Peyer's patch (tissue), 4 donors: ENCODE measurements at regions not wholly inside any gene's neighbourhood (a gene's known extent, or its start where the extent isn't known, plus 50 kb on each side); places are given as distances from the start of the nearest gene placed in this dataset.

ENCODE experiments used
- POLR2A ChIP-seq, 2 donors: fragments of 450-650 bp; IDR thresholded peaks; one replicate each; pipeline ENCODE4 v1.5.1; 2017; ENCODE audit warnings: antibody characterized with exemption in 2 of 2, mild to moderate bottlenecking in 2 of 2, moderate library complexity in 2 of 2
- TF ChIP-seq, protein P1 (sequence below), 6 experiments: fragments of 450-650 bp in 4 of 6; fragments of 200-600 bp in 2 of 6; sonication (generic) in 1 of 6; IDR thresholded peaks; one replicate each; pipeline ENCODE4 v1.5.1; 2017 to 2019; ENCODE audit warnings: antibody characterized with exemption in 6 of 6, mild to moderate bottlenecking in 3 of 6, moderate library complexity in 1 of 6

DNA sequence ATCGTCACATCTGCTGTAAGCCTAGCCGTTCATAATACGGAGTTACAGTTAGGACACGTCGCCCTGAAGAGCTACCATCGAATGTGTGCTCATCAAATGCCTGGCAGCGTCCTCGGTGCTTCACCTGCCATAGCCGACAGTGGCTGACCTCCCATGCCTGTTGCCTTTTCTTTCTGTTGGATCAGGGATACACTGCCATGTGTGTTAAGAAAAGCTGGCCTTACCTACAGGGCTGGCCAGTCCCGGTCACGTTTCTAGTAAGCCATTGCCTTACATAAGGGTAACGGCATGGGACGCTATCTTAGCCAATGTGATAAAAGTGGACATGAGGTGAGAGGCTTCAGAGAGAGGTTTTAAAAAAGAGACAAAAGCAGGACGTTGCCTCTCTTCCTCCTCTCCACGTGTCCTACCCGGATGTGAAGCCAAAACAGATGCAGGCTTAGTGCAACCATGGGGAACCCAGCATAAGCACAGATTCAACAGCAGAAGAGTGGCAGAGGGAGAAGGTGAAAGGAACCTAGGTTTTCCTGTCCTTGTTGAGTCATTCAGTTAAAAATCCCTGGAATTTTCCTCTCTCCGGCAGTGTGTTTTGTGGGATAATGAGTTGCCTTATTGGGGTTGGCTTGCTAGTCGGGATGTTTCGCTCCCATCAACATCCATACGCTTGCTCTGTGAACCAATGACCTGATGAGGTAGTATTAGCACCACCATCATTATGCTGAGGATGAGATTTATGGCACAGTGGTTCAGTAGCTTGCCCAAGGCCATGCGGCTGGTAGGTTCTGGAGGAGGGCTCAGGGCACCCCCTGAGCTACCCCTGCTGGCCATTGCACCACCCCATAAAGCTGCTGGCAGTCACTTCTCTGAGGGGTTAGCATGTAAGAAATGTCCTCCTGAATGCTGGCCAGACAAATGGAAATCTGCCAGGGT lies 67.4 kb upstream of the B3GAT1 start:
- TF ChIP-seq, protein P1, sequence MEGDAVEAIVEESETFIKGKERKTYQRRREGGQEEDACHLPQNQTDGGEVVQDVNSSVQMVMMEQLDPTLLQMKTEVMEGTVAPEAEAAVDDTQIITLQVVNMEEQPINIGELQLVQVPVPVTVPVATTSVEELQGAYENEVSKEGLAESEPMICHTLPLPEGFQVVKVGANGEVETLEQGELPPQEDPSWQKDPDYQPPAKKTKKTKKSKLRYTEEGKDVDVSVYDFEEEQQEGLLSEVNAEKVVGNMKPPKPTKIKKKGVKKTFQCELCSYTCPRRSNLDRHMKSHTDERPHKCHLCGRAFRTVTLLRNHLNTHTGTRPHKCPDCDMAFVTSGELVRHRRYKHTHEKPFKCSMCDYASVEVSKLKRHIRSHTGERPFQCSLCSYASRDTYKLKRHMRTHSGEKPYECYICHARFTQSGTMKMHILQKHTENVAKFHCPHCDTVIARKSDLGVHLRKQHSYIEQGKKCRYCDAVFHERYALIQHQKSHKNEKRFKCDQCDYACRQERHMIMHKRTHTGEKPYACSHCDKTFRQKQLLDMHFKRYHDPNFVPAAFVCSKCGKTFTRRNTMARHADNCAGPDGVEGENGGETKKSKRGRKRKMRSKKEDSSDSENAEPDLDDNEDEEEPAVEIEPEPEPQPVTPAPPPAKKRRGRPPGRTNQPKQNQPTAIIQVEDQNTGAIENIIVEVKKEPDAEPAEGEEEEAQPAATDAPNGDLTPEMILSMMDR (IDR thresholded peaks at IDR 0.05), result no peak
- no peak for TF ChIP-seq POLR2A (IDR thresholded peaks at IDR 0.05)
